CD4-positive, alpha-beta T cell (primary cell): ENCODE measurements at regions not wholly inside any gene's neighbourhood (a gene's known extent, or its start where the extent isn't known, plus 50 kb on each side); places are given as distances from the start of the nearest gene placed in this dataset.

ENCODE experiments used
- ATAC-seq: fragments of 200-7000 bp; cut with Tn5 transposase; one replicate; pipeline ENCODE4 v1.10.0; 2022; ENCODE audit warnings: mild to moderate bottlenecking; ENCODE audit not compliant: poor library complexity
- CTCF ChIA-PET: fragments of 350-600 bp; sonication (Branson Sonifier 250); formaldehyde crosslinking; loops from one replicate; lab custom pipeline; 2021; ENCODE audit warnings: antibody characterized with exemption, inconsistent platforms; lab: Charles Lee
- POLR2A ChIA-PET: fragments of 350-600 bp; sonication (Branson Sonifier 250); formaldehyde crosslinking; loops from one replicate; lab custom pipeline; 2021; ENCODE audit warnings: antibody characterized with exemption, inconsistent platforms; lab: Charles Lee
- DNase-seq, 14 experiments: peaks; one replicate each; pipeline ENCODE4 v3.0.0-alpha.2; 2013 to 2020; ENCODE audit warnings: mixed read lengths in 2 of 14
- H3K27ac ChIP-seq, 2 donors: one replicate each; pipeline versions ENCODE4 v1.5.1 to v1.7.0; 2013; ENCODE audit warnings: low read length in 2 of 2, low read depth in 1 of 2, mild to moderate bottlenecking in 1 of 2
- H3K27me3 ChIP-seq, 2 experiments: 1 replicate in 1 of 2; 2 replicates in 1 of 2; pipeline versions ENCODE4 v1.6.1 to v1.7.0; 2013; ENCODE audit warnings: low read length in 2 of 2, control low read depth in 1 of 2, mild to moderate bottlenecking in 1 of 2, moderate library complexity in 1 of 2; ENCODE audit not compliant: insufficient read depth in 2 of 2, control insufficient read depth in 1 of 2
- H3K36me3 ChIP-seq: one replicate; pipeline ENCODE4 v1.6.1; 2013; ENCODE audit warnings: low read length, control low read depth; ENCODE audit not compliant: insufficient read depth
- H3K4me1 ChIP-seq: one replicate; pipeline ENCODE4 v1.6.1; 2013; ENCODE audit warnings: low read length, control low read depth; ENCODE audit not compliant: insufficient read depth
- H3K4me3 ChIP-seq: one replicate; pipeline ENCODE4 v1.5.1; 2013; ENCODE audit warnings: mild to moderate bottlenecking, low read length, moderate library complexity
- H3K9me3 ChIP-seq, 2 experiments: 1 replicate in 1 of 2; 2 replicates in 1 of 2; pipeline versions ENCODE4 v1.6.1 to v1.7.0; 2013; ENCODE audit warnings: low read length in 2 of 2, mild to moderate bottlenecking in 2 of 2, control low read depth in 1 of 2, moderate library complexity in 1 of 2; ENCODE audit not compliant: control insufficient read depth in 1 of 2, insufficient read depth in 1 of 2
- H3K27ac Mint-ChIP-seq: one replicate; pipeline ENCODE4 v1.8.0; 2020; ENCODE audit warnings: mixed read lengths
- H3K27me3 Mint-ChIP-seq: one replicate; pipeline ENCODE4 v1.8.0; 2021; ENCODE audit warnings: mixed read lengths
- H3K36me3 Mint-ChIP-seq: one replicate; pipeline ENCODE4 v1.8.0; 2021; ENCODE audit warnings: low read depth, mixed read lengths
- H3K4me1 Mint-ChIP-seq: one replicate; pipeline ENCODE4 v1.8.0; 2021; ENCODE audit warnings: low read depth, mixed read lengths
- H3K4me3 Mint-ChIP-seq: one replicate; pipeline ENCODE4 v1.8.0; 2020; ENCODE audit warnings: mild to moderate bottlenecking, mixed read lengths
- H3K9me3 Mint-ChIP-seq: one replicate; pipeline ENCODE4 v1.8.0; 2020; ENCODE audit warnings: mixed read lengths
- CTCF ChIP-seq: fragments of 200-600 bp; IDR thresholded peaks from one replicate; pipeline ENCODE4 v1.8.0; 2022; ENCODE audit warnings: antibody characterized with exemption, mild to moderate bottlenecking
- intact Hi-C, 2 experiments: fragments of 100-400 bp; cut with DNase I in 1 of 2; cut with micrococcal nuclease in 1 of 2; formaldehyde crosslinking; loops; one replicate each; pipeline versions ENCODE4 v1.15.1 to v1.9.0; 2023 to 2025; cut with DNase I, micrococcal nuclease

GRCh38 chr14:46788994-46789393 lies 137.4 kb upstream of the RPL10L start:
- peaks cover 2% of the 10 kb centered on the region for H3K9me3 Mint-ChIP-seq
- no peaks in the 10 kb centered on the region for H3K27me3 ChIP-seq
- DNase-seq (no peak), ATAC-seq (no peak)
- H3K27ac Mint-ChIP-seq: no peak overlapping the region
- H3K4me1 Mint-ChIP-seq: no peaks in the 10 kb centered on the region
- POLR2A ChIA-PET: no interaction called here
- no peaks in the 10 kb centered on the region for H3K27me3 Mint-ChIP-seq
- TF ChIP-seq CTCF: no peak
- H3K4me1 ChIP-seq: no peaks in the 10 kb centered on the region
- no peak overlapping the region for H3K4me3 ChIP-seq
- H3K36me3 Mint-ChIP-seq: no peaks in the 10 kb centered on the region
- no peak overlapping the region for H3K27ac ChIP-seq
- CTCF ChIA-PET: no interaction called here
- intact Hi-C loops: no loop called here
- H3K36me3 ChIP-seq: no peaks in the 10 kb centered on the region
- H3K4me3 Mint-ChIP-seq: no peak overlapping the region
- H3K9me3 ChIP-seq: no peaks in the 10 kb centered on the region

- ChIA-PET CTCF (no interaction called here), POLR2A (no interaction called here)
- no peak for ATAC-seq
- intact Hi-C loops: no loop called here
- no peak overlapping the region for H3K4me3 ChIP-seq
- no peaks in the 10 kb centered on the region for H3K36me3 ChIP-seq
- H3K4me3 Mint-ChIP-seq: no peak overlapping the region
- no peak overlapping the region for H3K27ac ChIP-seq
- no peaks in the 10 kb centered on the region for H3K27me3 ChIP-seq
- H3K27ac Mint-ChIP-seq: no peak overlapping the region
- peaks cover 6 to 21% of the 10 kb centered on the region in 2 experiments for H3K9me3 ChIP-seq
- H3K36me3 Mint-ChIP-seq: no peaks in the 10 kb centered on the region
- DNase-seq: no peak
- no peaks in the 10 kb centered on the region for H3K4me1 Mint-ChIP-seq
- TF ChIP-seq CTCF: no peak
- no peaks in the 10 kb centered on the region for H3K27me3 Mint-ChIP-seq
- H3K4me1 ChIP-seq: no peaks in the 10 kb centered on the region
- H3K9me3 Mint-ChIP-seq: peaks cover 10% of the 10 kb centered on the region
Measured at GRCh38 chr14:46782281-46782680, 130.7 kb upstream of the RPL10L start.

- Histone ChIP-seq H3K36me3 (no peaks in the 10 kb centered on the region), H3K9me3 (no peaks in the 10 kb centered on the region), H3K4me3 (no peak overlapping the region), H3K27me3 (no peaks in the 10 kb centered on the region), H3K4me1 (no peaks in the 10 kb centered on the region), H3K27ac (no peak overlapping the region)
- no peak overlapping the region for H3K4me3 Mint-ChIP-seq
- H3K27me3 Mint-ChIP-seq: no peaks in the 10 kb centered on the region
- DNase-seq: peak in 1 of 14 experiments; percentile 2
- ChIA-PET POLR2A (no interaction called here), CTCF (no interaction called here)
- ATAC-seq: no peak
- intact Hi-C loops: no loop called here
- H3K27ac Mint-ChIP-seq: no peak overlapping the region
- no peaks in the 10 kb centered on the region for H3K36me3 Mint-ChIP-seq
- no peaks in the 10 kb centered on the region for H3K4me1 Mint-ChIP-seq
- peaks cover 10% of the 10 kb centered on the region for H3K9me3 Mint-ChIP-seq
- TF ChIP-seq CTCF: no peak
Measured at GRCh38 chr14:46769292-46769691, 117.7 kb upstream of the RPL10L start.
